Right ventricle myocardium superior (tissue), 1 donor: ENCODE measurements at regions not wholly inside any gene's neighbourhood (a gene's known extent, or its start where the extent isn't known, plus 50 kb on each side); places are given as distances from the start of the nearest gene placed in this dataset.
"Not testable (repeated sequence)": the region's sequence is repeated elsewhere in the genome, so short reads cannot be mapped to it uniquely, and the experiment has no call there.

Source experiments
- ATAC-seq: fragments of 200-7000 bp; cut with Tn5 transposase; one replicate; pipeline ENCODE4 v1.9.1; 2020; ENCODE audit warnings: mild to moderate bottlenecking; ENCODE audit not compliant: poor library complexity
- DNase-seq: peaks from one replicate; pipeline ENCODE4 v3.0.0-alpha.2; 2020
- intact Hi-C: fragments of 100-400 bp; cut with DNase I; formaldehyde crosslinking; loops from one replicate; pipeline ENCODE4 v1.11.2; 2022
- donor health status: DM: no; HTN: yes; CAD: no; lungs with severe emphysema.

DNA sequence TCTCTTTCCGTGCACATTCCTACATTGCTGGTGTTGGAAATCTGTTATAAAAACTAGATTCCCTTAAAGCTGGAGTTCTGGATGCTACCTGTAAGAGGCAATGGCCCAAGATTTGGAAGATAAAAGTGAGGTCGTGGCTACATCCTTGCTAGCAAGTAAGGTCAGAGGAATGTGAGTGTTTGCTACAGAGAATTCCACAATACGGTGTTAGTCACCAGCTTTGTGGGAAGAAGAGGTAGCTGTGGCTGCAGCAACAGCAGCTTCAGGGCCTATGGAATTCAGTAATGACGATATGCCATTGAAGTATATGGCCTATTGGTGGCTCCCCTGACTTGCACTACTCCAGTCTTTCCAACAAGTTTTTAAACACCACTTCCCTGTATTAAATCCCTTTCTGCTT lies 227.7 kb upstream of the TMEM260 start:
- DNase-seq (no peak), ATAC-seq (no peak)
- intact Hi-C loops, result no loop called here

DNA sequence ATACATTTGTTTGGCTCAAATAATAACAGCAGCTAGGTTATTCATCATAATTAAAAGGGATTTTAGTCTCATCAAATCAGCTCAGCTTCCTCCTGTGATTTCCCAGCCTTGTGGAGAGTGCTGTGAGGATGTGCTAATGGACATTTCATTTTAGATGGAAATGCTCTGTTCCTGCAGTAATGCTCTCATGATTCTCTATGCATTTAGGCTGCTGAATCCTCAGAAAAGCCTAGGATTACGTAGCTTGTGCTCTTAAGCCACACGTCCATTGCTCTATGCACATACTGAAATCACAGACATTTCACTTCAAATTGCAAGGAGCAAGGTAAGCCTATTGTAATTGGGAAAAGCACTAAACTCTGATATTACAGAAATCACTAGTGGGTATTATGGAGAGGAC lies 226.6 kb upstream of the TMEM260 start:
- DNase-seq, result no peak
- ATAC-seq, result no peak
- intact Hi-C loops, result no loop called here

DNA sequence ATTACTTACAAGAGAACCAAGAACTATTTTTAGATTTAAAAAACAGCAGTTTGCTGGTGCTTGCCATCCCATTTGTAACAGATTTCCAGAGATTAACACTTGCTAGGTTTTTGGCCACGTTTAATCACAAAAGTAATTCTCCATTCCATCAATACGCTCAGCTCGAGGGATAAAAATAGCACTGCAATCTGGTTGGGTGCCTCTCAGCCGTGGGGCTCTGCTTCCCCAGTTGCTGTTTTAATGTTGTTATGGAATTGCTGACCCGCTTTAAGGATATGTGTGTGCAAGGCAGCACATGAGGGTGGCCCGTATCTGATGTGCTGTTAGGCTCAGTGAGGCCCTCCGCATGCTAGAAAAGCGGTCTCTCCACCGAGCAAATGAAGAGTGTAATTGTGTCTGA lies 222.2 kb upstream of the TMEM260 start:
- intact Hi-C loops, result no loop called here
- DNase-seq (no peak), ATAC-seq (no peak)

DNA sequence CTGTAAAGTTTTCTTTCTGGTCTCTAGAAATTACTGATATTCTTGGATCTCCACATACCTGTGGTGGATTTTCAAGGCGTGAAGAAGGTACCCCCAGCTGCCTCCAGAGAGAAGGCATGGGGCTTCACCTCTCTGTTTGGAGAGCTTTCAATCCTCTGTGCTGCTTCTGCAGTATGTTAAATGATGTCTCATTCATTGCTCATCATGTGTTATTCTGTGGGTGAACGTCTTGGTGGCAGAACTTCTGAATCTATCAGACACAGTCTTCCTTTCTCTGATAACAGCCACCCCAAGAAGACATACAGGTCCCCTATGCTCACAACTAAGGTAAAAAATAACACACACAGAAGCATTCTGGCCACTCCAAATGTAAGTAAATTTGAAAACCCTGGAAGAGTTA lies 221.3 kb upstream of the TMEM260 start:
- DNase-seq, result no peak
- ATAC-seq, result no peak
- intact Hi-C loops, result no loop called here

DNA sequence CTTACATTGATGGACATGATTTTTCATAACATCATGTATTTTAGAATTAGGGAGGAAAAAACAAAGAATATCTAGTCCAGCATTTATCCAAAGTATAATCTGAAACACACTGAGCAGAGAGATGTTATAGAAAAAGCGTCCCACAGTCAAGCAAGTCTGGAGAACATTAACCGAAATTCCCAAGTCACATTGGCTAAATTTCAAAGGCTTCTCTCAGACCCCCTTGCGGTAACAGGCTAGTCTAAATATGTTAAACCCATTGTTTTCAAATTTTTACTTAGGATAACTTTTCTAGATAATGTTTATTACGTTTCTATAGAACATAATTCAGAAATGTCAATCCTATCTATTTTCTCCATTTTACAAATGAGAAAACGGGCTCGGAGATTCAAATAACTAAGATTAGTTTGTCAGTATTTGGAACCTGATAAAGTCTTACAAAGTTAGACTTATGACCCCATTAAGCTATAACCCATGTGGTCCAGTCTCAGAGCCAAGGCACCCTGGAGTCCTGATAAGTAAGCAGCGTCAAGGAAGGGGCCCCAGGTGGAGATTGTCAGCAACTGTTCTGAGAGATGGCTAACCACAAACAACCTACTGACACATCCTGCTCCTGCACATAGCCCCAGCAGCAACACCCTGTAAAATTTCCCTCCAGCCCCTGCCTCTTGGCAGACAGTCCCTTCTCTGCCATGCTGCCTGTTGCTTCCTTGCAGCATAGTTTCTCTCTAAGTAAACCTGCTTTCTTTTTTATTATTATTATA lies 220.6 kb upstream of the TMEM260 start:
- intact Hi-C loops, result no loop called here
- ATAC-seq (no peak), DNase-seq (no peak)

DNA sequence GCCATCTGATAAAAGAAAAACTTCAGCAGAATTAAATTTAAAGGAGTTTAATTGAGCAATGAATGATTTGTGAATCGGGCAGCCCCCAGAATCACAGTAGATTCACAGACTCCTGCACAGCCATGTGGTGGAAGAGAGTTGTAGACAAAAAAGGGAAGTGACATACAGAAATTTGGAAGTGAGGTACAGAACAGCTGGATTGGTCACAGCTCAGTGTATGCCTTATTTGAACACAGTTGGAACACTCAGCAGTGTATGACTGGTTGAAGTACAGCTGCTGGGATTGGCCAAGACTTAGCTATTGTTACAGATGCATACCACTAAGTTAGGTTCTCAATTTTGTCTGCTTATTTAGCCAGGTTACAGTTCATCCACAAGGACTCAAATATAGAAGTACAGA lies 213.9 kb upstream of the TMEM260 start:
- intact Hi-C loops, DNase-seq, ATAC-seq: not testable (repeated sequence)

DNA sequence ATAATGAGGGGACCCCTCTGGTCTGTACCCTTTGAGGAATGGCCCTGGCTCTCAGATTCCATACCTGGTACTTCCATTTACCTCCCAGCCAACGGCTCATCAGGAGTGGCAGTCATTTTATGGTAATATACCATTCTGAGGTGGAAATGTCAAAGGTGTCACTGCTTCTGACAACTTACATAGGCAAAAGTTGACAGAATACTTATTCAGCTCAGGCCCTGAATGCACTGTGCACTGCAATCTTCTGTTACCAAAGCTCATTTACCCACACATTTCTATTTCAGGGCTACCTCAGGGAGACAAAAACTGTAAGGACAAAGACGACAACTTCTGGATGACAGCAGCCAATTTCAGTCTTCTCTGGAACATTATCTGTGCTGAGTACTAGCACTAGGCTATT lies 212.2 kb upstream of the TMEM260 start:
- no peak for DNase-seq
- ATAC-seq, result no peak
- intact Hi-C loops, result no loop called here

DNA sequence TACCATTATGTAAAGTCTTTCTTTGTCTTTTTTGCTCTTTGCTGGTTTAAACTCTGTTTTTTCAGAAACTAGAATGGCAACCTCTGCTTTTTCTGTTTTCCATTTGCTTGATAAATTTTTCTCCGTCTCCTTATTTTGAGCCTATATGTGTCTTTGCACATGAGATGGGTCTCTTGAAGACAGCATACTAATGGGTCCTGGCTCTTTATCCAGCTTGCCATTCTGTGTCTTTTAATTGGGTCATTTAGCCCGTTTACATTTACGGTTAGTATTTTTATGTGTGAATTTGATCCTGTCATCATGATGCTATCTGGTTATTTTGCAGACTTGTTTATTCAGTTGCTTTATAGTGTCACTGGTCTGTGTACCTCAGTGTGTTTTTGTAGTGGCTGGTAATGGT lies 207.9 kb upstream of the TMEM260 start:
- DNase-seq, result no peak
- no peak for ATAC-seq
- intact Hi-C loops, result no loop called here

DNA sequence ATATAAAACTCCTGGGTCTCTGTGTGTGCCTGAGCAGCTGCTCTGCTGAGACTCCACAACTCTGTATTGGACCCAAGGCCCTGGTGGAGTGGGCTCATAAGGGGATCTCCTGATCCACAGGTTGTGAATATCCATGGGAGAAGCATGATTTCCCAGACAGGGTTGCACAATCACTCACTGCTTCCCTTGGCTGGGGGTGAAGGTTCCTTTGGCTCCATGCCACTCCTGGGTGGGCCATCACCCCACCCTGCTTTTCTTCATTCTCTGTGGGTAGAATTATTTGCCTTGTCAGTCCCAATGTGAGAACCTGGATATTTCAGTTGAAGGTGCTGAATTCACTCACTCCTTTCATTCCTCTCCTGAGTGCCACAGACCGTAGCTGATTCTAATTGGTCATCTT lies 205.2 kb upstream of the TMEM260 start:
- no peak for ATAC-seq
- intact Hi-C loops, result no loop called here

DNA sequence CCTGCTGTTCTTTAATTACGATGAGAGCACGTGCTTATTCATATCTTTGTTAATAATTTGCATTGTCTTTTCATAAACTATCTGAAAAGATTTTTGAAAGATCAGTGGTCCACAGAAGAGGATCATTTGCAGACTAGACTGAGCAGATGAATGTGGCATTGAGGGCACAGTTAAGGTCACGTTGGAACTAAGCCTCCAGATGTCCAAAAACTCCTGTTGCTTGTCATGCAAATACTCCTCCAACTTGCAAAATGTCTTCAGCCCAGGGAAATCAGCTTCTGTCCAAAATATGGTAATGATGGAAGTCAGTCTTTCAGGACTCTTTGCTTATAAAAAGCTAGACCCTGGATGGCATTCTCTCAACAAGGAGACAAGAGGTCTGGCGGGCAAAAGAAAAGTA lies 201.6 kb upstream of the TMEM260 start:
- intact Hi-C loops, result no loop called here
- no peak for DNase-seq
- ATAC-seq, result no peak

More for the DNA sequence above, 205.2 kb upstream of the TMEM260 start:
- no peak for DNase-seq

DNA sequence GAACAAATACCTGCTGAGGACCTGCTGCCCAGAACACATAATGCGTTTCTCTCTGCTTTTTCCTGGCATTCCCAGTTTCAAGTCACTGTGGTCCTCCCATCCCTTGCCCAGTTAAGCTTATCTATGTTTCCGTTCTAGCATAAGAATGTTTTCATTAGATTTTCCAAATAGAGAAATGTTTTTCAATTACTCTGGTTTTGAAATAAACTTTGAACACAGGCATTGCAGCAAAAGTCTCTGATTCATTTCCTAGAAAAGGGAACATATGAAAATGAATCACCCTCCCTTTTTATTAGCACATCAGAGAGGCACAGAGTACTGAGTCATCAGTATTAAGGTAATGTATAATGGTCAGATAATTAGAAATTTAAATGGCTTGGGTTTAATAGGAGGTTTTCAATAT lies 201.1 kb upstream of the TMEM260 start:
- intact Hi-C loops, result no loop called here
- DNase-seq (no peak), ATAC-seq (no peak)

DNA sequence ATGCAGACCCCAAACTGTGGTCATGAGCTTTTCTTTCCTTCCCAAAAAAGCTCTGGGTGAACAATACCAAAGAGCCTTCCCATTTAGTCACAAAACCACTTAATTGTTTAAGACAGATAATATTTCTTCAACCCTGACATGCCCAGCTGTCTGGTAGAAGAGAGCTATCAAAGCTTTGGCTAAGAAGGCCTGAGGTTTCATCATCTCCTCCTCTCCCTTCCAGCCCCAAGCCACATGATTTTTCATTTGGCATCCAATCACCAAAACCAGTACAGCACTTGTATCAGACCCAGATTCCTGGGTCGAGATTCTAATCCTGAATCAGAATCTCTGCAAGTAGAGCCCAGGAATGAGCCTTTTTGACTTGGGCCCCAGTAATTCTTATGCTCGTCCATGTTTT lies 199.6 kb upstream of the TMEM260 start:
- DNase-seq (no peak), ATAC-seq (peak; percentile 49)
- intact Hi-C loops, result no loop called here

DNA sequence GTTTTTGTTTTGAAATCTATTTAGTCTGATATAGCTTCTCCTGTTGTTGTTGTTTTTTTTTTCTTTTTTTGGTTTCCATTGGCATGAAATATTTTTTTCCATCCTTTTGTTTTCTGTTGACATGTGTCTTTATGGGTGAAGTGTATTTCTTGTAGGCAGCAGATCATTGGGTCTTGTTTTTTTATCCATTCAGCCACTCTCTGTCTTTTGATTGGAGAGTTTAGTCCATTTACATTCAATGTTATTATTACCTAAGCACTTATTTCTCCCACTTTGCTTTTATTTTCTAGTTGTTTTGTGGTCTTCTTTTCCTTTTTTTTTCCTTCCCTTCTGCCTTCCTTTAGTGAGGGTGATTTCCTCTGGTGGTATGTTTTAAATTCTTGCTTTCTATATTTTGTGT lies 193.6 kb upstream of the TMEM260 start:
- ATAC-seq (no peak), DNase-seq (no peak)
- intact Hi-C loops, result no loop called here

DNA sequence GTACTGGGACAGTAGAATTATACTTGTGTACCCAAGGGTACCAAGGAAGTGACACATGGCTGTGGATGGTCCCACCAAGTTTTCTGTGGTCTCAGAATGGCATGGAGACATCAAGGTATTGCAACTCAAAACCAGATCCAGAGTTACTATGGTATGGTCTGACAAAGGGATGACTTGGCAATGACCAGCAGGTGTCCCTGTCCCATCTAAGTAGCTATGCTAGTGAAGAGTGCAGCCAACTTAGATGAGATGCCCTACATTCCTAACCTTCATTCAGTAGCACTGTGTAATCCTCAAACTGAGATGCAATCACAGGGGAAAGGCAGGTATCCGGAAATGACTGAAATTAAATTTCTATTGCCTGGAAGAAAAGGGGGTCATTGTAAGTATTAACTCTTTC lies 188.7 kb upstream of the TMEM260 start:
- DNase-seq, result no peak
- intact Hi-C loops, result no loop called here
- no peak for ATAC-seq

DNA sequence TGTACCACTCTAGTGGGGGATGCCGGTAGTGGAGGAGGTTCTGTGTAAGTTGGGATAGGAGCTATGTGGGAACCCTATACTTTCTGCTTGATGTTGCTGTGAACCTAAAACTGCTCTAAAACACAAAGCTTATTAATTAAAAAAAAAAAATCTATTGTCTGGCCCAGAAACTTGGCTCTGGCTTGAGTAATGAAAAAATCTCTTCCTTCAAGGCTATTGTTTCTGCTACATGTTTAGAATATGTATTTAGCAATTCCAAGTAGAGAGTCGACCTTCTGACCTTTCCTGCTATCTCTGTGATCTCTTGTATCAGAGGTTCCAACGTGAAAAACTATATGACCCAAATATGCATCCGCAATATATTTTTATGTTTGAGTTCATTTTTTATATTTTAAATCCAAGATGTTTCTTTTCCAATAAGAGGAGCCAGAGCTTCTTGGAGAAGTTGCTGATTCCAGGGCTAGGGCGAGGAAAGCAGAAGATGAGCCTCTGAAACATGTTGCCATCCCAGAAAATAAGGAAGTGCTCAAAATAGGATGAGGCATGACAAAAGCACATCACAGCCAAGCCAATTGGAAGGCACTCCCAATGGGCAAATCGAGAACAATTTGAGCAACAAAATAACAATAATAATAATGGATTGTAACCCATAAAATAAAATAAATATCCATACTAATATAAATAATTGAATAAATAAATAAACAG lies 184.6 kb upstream of the TMEM260 start:
- intact Hi-C loops, result no loop called here
- DNase-seq (no peak), ATAC-seq (no peak)

DNA sequence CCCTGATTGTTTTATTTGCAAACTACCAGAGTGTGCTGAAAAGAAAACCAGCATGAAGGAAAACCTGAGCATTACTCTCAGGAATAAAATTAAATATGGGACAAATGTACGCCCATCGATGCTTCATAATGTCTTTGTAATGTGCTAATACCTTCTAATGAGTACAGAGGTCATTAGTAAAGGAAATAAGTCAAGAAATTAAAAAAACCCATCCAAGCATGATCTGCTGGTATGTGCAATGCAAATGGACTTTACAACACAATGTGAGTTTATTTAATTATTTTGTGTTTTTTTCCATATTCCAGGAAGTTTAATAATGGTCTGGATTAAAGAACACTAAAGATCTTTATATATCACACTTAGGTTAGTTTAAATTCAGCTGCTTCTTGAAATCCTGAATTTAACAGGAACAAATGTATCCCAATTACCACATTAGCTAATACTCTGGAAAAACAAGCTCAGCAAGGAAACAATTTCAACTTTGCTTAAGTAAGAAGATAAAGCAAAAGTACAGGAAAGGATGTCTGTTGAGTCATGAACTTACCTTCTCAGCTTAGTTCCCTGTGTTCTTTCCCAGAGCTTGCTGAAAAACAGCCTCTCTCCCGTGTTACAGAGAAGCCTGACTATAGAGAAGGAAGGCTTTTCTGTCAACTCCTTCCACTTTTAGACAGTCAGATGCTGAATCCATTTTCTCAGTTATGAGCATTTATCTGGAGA lies 179.3 kb upstream of the TMEM260 start:
- ATAC-seq (no peak), DNase-seq (no peak)
- intact Hi-C loops, result no loop called here

DNA sequence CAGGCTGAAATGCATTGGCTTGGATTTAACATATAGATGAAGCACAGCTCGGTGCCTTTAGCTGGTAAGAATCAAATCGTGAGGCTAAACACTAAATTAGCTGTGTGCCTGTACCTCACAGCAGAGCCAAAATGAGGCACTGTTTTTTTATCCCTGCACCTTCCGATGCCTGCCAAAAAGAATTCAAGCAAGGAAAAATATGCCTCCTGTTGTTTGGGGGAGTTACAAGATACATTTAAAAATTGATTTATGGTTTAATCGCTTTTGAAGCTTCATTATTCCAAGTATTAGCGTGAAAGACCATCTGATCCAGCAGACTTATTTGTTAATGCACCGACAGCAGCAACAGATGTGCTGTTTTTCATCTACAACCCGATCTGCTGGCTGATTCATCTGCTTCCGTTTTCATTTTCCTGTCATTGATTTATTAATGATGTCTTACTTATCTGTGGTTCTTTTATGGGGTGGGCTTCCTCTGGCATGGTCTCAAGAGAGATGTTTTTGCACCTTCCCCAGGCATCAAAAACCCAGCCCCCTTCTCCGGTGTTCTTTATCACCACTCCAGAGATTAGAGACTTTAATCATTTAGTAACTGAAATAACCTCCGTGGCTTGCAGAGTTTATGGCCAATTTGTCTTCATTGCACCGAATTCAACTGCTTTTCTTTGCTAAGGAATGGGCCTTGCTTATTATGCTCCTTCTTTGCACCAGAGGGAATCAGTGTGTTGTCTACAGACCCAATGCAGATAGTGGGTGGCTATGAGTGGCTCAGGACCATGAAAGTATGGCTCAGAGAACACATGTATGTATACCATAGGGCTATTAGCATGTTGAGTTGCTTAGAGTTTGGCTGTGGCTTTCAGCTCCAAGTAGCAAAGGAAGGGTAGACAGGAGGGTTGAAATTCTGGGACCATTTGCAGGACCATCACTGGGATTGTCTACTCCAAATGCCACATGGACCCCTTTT lies 166.8 kb upstream of the TMEM260 start:
- ATAC-seq (no peak), DNase-seq (no peak)
- intact Hi-C loops, result no loop called here

DNA sequence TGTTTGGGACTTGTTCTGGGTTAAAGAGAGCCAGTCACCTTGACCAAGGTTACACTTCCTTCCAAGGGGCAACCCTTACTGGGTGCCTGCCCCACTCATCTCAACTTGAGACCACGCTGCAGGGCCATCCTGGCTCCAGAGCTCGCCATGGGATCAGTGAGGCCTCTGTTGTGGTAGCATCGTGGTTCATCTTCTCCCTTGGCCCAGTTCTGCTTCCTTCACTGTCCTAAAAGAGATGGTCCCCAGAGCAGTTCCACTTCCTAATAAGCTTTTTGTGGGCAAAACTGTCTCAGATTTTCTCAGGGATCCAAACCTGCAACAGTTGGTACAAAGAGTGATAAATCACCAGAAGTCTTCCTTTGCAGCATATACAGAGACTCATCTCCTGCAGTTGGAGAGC lies 165.9 kb upstream of the TMEM260 start:
- intact Hi-C loops, result no loop called here
- no peak for ATAC-seq
- DNase-seq, result no peak

DNA sequence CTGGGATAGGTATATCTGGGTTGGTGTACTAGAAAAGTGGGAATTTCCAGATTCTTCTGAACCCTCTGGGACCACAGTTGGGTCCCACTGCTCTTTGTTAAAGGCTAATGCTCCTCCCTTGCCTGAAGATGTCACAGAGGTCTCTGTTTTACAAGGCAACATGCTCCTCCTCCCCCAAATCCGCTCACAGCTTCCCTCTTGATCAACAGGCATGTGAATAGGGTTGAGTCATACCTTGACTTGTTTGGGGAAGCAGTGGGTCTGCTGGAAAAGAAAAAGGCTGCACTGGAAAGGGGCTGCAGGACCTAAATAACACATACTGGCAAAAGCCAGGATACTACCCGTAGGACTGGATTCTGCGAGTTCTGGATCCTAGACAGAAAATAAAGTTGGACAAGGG lies 165.4 kb upstream of the TMEM260 start:
- intact Hi-C loops, result no loop called here
- DNase-seq (no peak), ATAC-seq (no peak)
